ENCODE measurements at regions not wholly inside any gene's neighbourhood (a gene's known extent, or its start where the extent isn't known, plus 50 kb on each side); places are given as distances from the start of the nearest gene placed in this dataset.

- no peaks in the 10 kb centered on the region for H3K79me2 ChIP-seq (ENCODE audit: insufficient read depth, low read length)
- ChIA-PET CTCF (interaction anchor here (1.0 to 1.6 kb wide), 3 partner anchors 8 to 87 kb away, joined by 4 to 6 read pairs (median 4); no protein-coding TSS in a partner anchor), POLR2A (no interaction called here), RAD21 (ENCODE audit: low non-redundant PET in 1 of 2, low total read pairs in 2 of 2, uncharacterized antibody in 2 of 2, unreplicated experiment in 2 of 2) (no interaction called here)
- H2AFZ ChIP-seq (ENCODE audit: low read depth, low read length, poor library complexity, severe bottlenecking): no peak overlapping the region
- H3K4me2 ChIP-seq (ENCODE audit: low read length): no peak overlapping the region
- no peaks in the 10 kb centered on the region for H3K36me3 ChIP-seq (ENCODE audit: control insufficient read depth in 1 of 2, insufficient read depth in 2 of 2, low read length in 2 of 2)
- no peaks in the 10 kb centered on the region for H3K4me1 ChIP-seq (ENCODE audit: control insufficient read depth in 1 of 2, insufficient read depth in 2 of 2, low read length in 2 of 2)
- intact Hi-C loops (cut with micrococcal nuclease): no loop called here
- H3K4me3 ChIP-seq (replicated peaks in 1 of 2; ENCODE audit: low read depth in 1 of 2, low read length in 2 of 2): no peak overlapping the region
- BruUV-seq (replicated peaks): no TSS peak
- peaks cover 16% of the 10 kb centered on the region for H3K27me3 ChIP-seq (ENCODE audit: insufficient read depth, low read length)
- no peak overlapping the region for H3K27ac ChIP-seq (ENCODE audit: low read depth, low read length)
- H3K9me2 ChIP-seq (ENCODE audit: insufficient read depth): no peaks in the 10 kb centered on the region
- no peaks in the 10 kb centered on the region for H3K9me3 ChIP-seq (ENCODE audit: control insufficient read depth in 1 of 2, insufficient read depth in 1 of 2, low read depth in 1 of 2, low read length in 2 of 2)
- H3K9ac ChIP-seq (ENCODE audit: low read length): no peak overlapping the region
- no peak for ATAC-seq
- TF ChIP-seq RAD21 (IDR thresholded peaks at IDR 0.05; ENCODE audit: low read depth) (no peak), ZBTB33 (IDR thresholded peaks at IDR 0.05; ENCODE audit: extremely low read depth, insufficient replicate concordance, low read length) (no peak), POLR2A (IDR thresholded peaks at IDR 0.05; ENCODE audit: borderline replicate concordance, extremely low read depth, insufficient read depth, insufficient read length) (no peak), EZH2phosphoT487 (IDR thresholded peaks at IDR 0.05; ENCODE audit: borderline replicate concordance) (no peak), CTCF (IDR thresholded peaks at IDR 0.05 in 2 of 3, conservative IDR thresholded peaks at IDR 0.05 in 1 of 3; ENCODE audit: borderline replicate concordance in 1 of 3, insufficient read depth in 1 of 3, low read depth in 2 of 3, low read length in 2 of 3) (no peak), SIN3A (IDR thresholded peaks at IDR 0.05; ENCODE audit: low read depth) (no peak), ELF1 (IDR thresholded peaks at IDR 0.05; ENCODE audit: borderline replicate concordance, low read depth) (no peak), SP1 (IDR thresholded peaks at IDR 0.05; ENCODE audit: low read depth) (no peak), ZNF274 (IDR thresholded peaks at IDR 0.05; ENCODE audit: low read depth, low read length) (no peak), CEBPB (IDR thresholded peaks at IDR 0.05; ENCODE audit: low read depth) (no peak), YY1 (IDR thresholded peaks at IDR 0.05; ENCODE audit: extremely low read depth, insufficient replicate concordance, low read depth, low read length) (no peak)
- TF ChIP-seq, protein P1, sequence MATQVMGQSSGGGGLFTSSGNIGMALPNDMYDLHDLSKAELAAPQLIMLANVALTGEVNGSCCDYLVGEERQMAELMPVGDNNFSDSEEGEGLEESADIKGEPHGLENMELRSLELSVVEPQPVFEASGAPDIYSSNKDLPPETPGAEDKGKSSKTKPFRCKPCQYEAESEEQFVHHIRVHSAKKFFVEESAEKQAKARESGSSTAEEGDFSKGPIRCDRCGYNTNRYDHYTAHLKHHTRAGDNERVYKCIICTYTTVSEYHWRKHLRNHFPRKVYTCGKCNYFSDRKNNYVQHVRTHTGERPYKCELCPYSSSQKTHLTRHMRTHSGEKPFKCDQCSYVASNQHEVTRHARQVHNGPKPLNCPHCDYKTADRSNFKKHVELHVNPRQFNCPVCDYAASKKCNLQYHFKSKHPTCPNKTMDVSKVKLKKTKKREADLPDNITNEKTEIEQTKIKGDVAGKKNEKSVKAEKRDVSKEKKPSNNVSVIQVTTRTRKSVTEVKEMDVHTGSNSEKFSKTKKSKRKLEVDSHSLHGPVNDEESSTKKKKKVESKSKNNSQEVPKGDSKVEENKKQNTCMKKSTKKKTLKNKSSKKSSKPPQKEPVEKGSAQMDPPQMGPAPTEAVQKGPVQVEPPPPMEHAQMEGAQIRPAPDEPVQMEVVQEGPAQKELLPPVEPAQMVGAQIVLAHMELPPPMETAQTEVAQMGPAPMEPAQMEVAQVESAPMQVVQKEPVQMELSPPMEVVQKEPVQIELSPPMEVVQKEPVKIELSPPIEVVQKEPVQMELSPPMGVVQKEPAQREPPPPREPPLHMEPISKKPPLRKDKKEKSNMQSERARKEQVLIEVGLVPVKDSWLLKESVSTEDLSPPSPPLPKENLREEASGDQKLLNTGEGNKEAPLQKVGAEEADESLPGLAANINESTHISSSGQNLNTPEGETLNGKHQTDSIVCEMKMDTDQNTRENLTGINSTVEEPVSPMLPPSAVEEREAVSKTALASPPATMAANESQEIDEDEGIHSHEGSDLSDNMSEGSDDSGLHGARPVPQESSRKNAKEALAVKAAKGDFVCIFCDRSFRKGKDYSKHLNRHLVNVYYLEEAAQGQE (IDR thresholded peaks at IDR 0.05; ENCODE audit: low read depth): no peak
- no peak for DNase-seq (ENCODE audit: low read depth, low spot score)
- no peaks in the 10 kb centered on the region for H4K20me1 ChIP-seq (ENCODE audit: insufficient read depth)
These were observed 60.6 kb upstream of the CD34 start for GRCh38 chr1:207971331-207972219.

Data from HCT116 (cell line).